ENCODE measurements at regions not wholly inside any gene's neighbourhood (a gene's known extent, or its start where the extent isn't known, plus 50 kb on each side); places are given as distances from the start of the nearest gene placed in this dataset.

- DNase-seq (ENCODE audit: low read depth, low spot score), result no peak
These were observed 1435.9 kb upstream of the TMEM132C start for GRCh38 chr12:126830778-126831680.

DNA sequence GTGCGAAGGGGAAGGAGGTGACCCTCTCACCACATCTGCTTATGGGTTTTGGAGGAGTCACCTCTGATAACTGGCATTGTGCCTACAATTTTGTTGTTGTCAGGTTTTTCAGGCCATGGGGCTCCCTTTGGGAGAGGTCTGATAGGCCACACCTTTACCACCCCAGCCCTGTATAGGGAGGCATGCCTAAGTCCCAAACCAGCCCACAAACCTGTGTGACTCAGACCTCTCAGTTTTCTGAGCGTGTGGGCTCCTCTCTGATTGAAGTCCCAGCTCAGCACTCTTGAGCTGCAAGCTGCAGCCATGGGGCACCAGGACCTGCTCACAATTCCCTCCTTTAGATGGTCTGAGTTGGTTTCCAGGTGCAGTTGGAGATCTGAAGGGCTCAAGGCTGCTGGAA lies 1429.3 kb upstream of the TMEM132C start:
- DNase-seq (ENCODE audit: low read depth, low spot score), result no peak

DNA sequence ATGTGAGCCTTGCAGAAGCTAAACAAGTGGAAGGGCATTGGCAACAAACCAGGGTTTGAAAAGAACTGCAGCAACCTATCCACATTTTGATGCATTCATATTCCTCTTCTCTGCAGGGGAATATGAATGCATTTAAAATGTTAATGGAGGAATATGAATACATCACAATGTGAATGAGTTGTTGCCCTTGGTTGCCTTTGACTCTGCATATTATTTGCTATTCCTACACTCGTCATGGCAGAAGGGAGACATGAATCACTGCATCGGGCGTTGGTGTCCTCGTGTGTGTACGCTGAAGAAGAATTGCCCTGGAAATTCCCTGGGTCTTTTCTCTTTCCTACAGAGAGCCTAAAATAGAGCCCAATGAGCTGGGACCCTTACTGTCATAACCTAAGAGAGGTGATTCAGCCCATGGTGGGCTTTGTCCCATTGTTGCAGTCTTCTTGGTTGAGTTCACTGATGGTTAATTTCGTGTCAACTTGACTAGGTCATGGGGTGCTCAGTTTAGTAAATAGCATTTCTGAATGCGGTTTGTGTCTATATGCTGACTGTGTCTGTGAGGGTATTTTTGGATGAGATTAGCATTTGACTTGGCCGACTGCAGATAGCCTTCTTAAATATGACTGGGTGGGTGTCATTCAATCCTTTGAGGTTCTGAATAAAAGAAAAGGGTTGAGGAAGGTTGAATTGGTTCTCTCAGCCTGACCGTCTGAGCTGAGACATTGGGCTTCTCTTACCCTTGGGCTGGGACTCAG lies 1422.9 kb upstream of the TMEM132C start:
- no peak for DNase-seq (ENCODE audit: low read depth, low spot score)

GRCh38 chr12:126847005-126847629 lies 1419.9 kb upstream of the TMEM132C start:
- no peak for DNase-seq (ENCODE audit: low read depth, low spot score)

DNA sequence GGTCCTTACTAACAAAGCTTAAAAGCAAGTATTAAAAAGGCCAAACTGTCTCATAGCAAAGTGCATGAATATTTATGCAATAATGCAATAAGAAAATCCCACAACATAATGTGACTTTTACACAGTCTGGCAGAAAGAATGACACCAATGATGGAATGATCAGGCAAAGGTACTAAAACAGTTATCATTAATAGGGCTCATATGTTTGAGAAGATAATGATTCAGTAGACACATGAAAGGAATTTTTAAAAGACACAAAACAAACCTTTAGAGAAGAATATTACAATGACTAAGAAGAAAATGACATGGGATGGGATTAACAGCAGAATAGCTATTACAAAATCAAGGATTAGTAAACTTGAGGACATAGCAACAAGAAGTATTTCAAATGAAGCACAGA lies 1411.2 kb upstream of the TMEM132C start:
- no peak for DNase-seq (ENCODE audit: low read depth, low spot score)

- DNase-seq (ENCODE audit: low read depth, low spot score), result no peak
These were observed 1410.0 kb upstream of the TMEM132C start for GRCh38 chr12:126856958-126857357.

GRCh38 chr12:126858560-126858959 lies 1408.4 kb upstream of the TMEM132C start:
- no peak for DNase-seq (ENCODE audit: low read depth, low spot score)

DNA sequence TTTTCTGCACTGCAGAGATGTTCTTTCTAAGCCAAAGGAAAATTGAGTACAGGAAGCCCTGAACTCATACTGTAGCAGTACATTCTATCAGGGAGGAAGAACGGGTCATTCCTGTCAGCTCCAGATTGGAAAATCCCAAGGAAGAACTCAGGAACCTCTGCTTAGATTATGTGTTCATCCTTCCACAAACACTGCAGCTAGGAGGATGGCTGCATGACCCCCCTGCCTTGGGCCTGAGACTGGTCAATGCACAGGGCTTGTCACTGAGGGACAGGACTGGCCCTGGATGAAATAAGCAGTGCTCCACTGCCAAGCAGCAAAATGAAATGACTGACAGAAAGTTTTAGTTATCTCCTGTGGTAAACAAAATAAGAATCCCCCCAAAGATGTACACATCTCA lies 1406.8 kb upstream of the TMEM132C start:
- DNase-seq (ENCODE audit: low read depth, low spot score), result no peak

DNA sequence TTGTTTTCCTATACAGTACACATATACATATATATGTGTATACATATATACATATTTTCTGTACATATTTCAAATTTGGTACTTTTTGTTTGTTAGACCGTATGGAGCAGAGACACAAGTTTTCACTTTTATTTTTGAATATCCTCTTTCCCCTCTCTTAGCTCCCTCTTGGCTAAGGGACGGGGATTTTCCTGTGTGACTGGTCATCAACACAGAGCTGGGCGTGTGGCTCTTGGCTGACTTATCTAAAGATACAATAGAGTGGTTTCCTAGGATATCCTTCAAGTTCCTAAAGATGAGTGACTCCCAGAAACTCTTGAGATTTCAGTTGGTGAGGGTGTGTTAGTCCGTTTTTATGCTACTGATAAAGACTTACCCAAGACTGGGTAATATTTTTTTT lies 1404.5 kb upstream of the TMEM132C start:
- no peak for DNase-seq (ENCODE audit: low read depth, low spot score)

GRCh38 chr12:126869644-126870043 lies 1397.3 kb upstream of the TMEM132C start:
- no peak for DNase-seq (ENCODE audit: low read depth, low spot score)

GRCh38 chr12:126873701-126874100 lies 1393.3 kb upstream of the TMEM132C start:
- DNase-seq (ENCODE audit: low read depth, low spot score), result no peak

DNA sequence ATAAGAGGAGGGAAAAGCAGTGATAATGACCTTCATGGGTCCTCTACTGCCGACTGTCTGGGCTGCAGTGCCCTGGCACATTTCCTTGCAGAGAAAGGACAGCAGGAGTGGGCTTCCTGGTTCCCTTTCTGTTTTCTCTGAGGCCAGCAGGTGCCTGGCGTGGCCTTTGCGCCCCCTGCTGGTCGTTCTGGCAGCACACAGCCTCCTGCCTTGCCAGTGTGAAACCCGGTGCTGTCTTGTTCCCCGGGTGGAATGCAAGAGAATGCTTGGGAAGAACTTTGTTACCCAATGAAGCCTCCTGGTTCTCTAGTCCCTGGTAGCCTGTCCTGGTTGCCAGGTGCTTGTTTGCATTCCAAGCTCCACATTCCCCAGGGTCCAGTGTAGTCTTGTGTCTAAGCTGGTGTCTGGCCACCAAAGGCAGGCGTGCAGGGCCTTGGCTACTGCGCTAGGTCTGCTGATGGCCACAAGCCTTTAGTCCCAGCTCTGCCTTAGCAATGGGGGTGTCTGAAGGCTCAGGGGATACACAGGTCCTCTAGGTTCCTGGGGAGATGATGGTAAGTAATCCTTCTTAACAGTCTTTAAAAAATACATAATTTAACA lies 1392.4 kb upstream of the TMEM132C start:
- DNase-seq (ENCODE audit: low read depth, low spot score), result no peak

- no peak for DNase-seq (ENCODE audit: low read depth, low spot score)
These were observed 1387.1 kb upstream of the TMEM132C start for GRCh38 chr12:126879842-126880241.

DNA sequence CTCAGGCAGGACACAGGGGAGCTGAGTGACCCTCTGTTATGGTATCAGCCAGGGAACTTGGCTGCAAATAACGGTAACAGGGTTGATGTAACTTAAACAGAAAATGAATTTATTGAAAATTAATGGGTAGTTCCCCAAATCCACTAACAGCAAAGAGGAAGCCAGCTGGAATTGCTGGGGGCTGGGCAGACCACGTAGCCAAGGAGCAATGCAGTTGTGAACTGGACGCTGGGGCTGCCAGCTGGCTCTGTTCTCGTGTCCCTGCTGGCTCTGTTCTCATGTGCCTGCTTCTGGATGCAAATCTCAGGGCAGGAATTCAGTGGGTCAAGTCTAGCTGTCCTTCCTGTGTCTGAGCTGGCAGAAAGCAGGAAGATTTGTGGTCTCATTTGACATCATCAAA lies 1383.3 kb upstream of the TMEM132C start:
- no peak for DNase-seq (ENCODE audit: low read depth, low spot score)

- no peak for DNase-seq (ENCODE audit: low read depth, low spot score)
These were observed 1377.5 kb upstream of the TMEM132C start for GRCh38 chr12:126889501-126889900.

GRCh38 chr12:126890097-126890496 lies 1376.9 kb upstream of the TMEM132C start:
- DNase-seq (ENCODE audit: low read depth, low spot score), result no peak

DNA sequence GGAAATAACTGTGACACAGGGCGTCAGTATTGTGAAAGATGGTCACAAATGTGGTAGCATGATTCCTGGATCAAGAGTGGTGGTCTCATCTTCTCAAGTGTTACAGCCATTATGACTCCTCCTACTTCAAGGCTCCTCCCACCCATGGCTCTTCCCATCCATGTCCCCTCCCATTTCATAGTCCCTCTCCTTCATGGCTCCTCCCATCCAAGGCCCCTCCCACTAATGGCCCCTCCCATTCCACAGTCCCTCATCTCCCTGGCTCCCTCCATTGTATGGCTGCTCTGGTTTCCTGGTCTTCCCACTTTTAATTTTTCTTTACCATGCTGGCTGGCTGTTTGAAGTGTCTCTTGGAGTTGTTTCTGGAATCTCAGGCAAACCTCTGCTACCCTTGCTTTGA lies 1375.2 kb upstream of the TMEM132C start:
- DNase-seq (ENCODE audit: low read depth, low spot score), result no peak

GRCh38 chr12:126895951-126896913 lies 1370.7 kb upstream of the TMEM132C start:
- no peak for DNase-seq (ENCODE audit: low read depth, low spot score)

DNA sequence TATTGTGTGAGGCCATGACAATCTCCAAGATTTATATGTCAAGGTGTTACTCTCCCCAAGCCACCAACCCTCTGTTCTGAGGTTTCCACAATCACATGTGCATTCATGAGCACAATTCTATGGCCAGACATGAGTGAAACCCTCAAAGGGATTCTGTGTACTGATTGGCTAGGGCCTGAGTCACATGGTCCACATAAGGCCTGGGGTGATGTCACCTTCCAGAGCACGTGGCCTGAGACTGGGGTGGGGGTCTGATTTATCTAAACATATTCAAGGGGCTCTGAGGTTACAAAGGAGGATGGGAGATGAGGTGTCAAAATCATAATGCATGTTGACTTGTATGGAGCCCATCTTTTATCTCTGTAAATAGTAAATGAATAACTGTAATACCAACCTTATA lies 1369.9 kb upstream of the TMEM132C start:
- DNase-seq (ENCODE audit: low read depth, low spot score), result no peak

- no peak for DNase-seq (ENCODE audit: low read depth, low spot score)
These were observed 1369.2 kb upstream of the TMEM132C start for GRCh38 chr12:126897778-126898177.

- DNase-seq (ENCODE audit: low read depth, low spot score), result no peak
These were observed 1368.4 kb upstream of the TMEM132C start for GRCh38 chr12:126898562-126898961.
